ENCODE measurements at regions not wholly inside any gene's neighbourhood (a gene's known extent, or its start where the extent isn't known, plus 50 kb on each side); places are given as distances from the start of the nearest gene placed in this dataset.

- no peak for DNase-seq (ENCODE audit: low spot score)
Measured at GRCh38 chr19:31784671-31785101, 435.4 kb upstream of the TSHZ3 start.

GRCh38 chr19:31801611-31802010, 452.4 kb upstream of the TSHZ3 start:
- DNase-seq (ENCODE audit: low spot score): no peak

GRCh38 chr19:31803835-31804446, 454.7 kb upstream of the TSHZ3 start:
- DNase-seq (ENCODE audit: low spot score): no peak

GRCh38 chr19:31804668-31805067, 455.4 kb upstream of the TSHZ3 start:
- no peak for DNase-seq (ENCODE audit: low spot score)

GRCh38 chr19:31810536-31811109, 461.4 kb upstream of the TSHZ3 start:
- no peak for DNase-seq (ENCODE audit: low spot score)

GRCh38 chr19:31817971-31818797, 468.9 kb upstream of the TSHZ3 start:
- no peak for DNase-seq (ENCODE audit: low spot score)

- DNase-seq (ENCODE audit: low spot score): no peak
Measured at GRCh38 chr19:31818798-31819105, 469.5 kb upstream of the TSHZ3 start.

- DNase-seq (ENCODE audit: low spot score): no peak
Measured at GRCh38 chr19:31819837-31820236, 470.6 kb upstream of the TSHZ3 start.

- no peak for DNase-seq (ENCODE audit: low spot score)
Measured at GRCh38 chr19:31821346-31821745, 472.1 kb upstream of the TSHZ3 start.

DNA sequence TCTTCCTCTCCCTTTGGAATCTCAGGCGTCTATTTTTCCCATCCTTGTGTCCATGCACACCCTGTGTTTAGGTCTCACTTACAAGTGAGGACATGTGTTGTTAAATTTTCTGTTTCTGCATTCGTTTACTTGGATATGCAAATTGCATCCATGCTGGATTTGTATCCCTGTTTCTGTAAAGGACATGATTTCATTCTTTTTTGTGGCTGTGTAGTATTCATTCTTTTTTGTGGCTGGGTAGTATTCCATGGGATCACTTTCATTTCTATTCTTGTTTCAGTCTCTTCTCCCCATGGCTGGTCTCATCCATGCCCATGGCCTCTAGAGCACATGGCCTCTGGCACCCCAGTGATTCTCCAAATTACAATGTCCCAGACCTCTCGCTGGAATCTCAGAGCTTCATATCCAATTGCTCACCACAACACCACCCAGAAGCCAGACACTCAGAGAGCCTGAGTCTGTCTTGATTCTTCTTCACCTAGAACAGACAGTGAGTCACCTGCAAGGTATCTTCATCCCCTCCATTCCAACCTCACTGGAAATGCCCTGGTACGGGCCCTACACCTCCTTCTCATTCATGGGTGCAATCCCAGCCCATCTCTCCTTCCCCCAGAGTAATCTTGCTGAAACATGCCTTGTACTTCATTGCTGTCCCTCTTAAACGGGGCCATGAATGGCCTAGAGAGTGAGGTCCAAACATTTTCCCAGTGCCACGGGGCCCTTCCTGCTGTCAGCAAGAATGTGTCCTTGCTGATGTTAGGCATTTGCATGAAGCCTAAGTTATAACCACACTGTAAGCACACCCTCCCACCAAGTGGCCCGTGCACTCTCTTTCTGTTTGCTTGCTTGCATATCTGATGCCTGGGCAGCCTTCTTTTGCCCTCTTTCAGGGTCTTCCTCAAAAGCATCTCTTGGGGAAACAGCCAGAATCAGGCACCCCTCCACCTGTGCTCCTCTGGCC, 476.2 kb upstream of the TSHZ3 start:
- no peak for DNase-seq (ENCODE audit: low spot score)

GRCh38 chr19:31826325-31826724, 477.1 kb upstream of the TSHZ3 start:
- DNase-seq (ENCODE audit: low spot score): no peak

DNA sequence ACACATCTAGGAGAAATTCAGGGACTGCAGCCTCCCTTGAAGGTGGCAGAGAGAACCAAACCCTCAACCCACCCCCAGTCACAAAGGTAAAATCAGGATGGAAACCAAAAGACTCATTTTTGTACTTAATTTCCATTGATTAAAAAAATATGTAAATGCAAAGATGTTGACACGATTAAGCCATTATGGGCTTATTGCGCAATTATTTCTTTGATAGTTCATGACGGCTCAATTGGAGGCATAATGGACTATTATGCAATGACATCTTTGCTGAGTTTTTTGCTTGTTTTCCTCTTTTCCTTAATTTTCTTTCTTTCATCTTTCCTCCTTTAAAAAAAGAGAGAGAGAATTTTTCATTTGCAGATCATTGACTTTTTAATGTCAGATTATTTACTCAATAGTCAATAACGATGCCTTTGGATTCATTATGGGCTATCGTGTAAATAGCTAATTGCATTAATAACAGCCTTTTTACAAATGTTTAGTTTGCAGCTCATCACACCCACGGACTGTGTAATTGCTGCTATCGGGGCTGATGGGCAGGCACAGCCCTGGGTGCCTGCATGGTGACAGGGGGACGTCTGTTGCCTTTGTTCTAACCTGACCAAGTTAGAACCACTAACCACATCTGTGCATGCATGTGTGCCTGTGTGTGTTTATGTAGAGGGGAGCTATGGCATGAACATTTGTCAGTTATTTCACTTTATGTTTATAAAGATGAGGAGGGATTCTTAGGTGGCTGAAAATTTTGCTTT, 482.4 kb upstream of the TSHZ3 start:
- DNase-seq (ENCODE audit: low spot score): no peak

GRCh38 chr19:31832176-31832548, 482.9 kb upstream of the TSHZ3 start:
- DNase-seq (ENCODE audit: low spot score): no peak

- DNase-seq (ENCODE audit: low spot score): no peak
Measured at GRCh38 chr19:31834070-31834469, 484.8 kb upstream of the TSHZ3 start.

GRCh38 chr19:31838163-31838815, 489.1 kb upstream of the TSHZ3 start:
- DNase-seq (ENCODE audit: low spot score): no peak

DNA sequence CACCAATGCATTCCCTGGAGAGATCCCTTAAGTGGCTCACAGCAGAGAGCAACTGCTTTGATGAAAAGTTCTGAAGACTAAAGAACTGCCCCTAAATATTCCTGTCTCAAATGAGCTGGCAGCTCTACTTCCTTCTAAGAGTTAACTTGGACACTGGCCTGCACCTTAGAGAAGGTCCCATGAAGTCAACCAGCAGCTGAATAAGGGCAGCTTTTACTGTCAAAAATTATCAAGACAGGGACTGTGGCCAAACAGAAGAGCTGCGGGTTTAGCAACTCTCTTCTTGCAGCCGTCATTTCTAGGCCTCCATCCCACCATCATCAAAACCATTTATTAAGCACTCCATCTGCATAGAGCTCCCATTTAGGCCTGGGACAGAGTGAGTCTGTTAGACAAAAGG, 491.1 kb upstream of the TSHZ3 start:
- DNase-seq (ENCODE audit: low spot score): no peak

GRCh38 chr19:31841755-31842154, 492.5 kb upstream of the TSHZ3 start:
- no peak for DNase-seq (ENCODE audit: low spot score)

GRCh38 chr19:31863122-31863521, 482.3 kb upstream of the ZNF507 start:
- no peak for DNase-seq (ENCODE audit: low spot score)

- no peak for DNase-seq (ENCODE audit: low spot score)
Measured at GRCh38 chr19:31874313-31874712, 471.1 kb upstream of the ZNF507 start.

- no peak for DNase-seq (ENCODE audit: low spot score)
Measured at GRCh38 chr19:31875591-31875990, 469.8 kb upstream of the ZNF507 start.

GRCh38 chr19:31880283-31880682, 465.1 kb upstream of the ZNF507 start:
- DNase-seq (ENCODE audit: low spot score): no peak
